SK-N-SH treated with all-trans-retinoic acid at 6 μM for 48 hours (cell line): ENCODE measurements at regions not wholly inside any gene's neighbourhood (a gene's known extent, or its start where the extent isn't known, plus 50 kb on each side); places are given as distances from the start of the nearest gene placed in this dataset.

Experiments used
- ATAC-seq: fragments of 200-7000 bp; cut with Tn5 transposase; 3 replicates; pipeline ENCODE4 v1.9.1; 2020; ENCODE audit warnings: mild to moderate bottlenecking, moderate library complexity
- ARNTL ChIP-seq: fragments of 450-650 bp; formaldehyde crosslinking; IDR thresholded peaks from 2 replicates; pipeline ENCODE4 v1.5.0; 2020; ENCODE audit warnings: low read depth, mild to moderate bottlenecking, moderate library complexity, borderline replicate concordance
- CREB5 ChIP-seq: fragments of 250-450 bp; sonication (Bioruptor Pico); IDR thresholded peaks from 2 replicates; pipeline ENCODE4 v1.5.1; 2020; ENCODE audit warnings: low read depth, mild to moderate bottlenecking, moderate library complexity
- CSDC2 ChIP-seq: fragments of 250-450 bp; sonication (Bioruptor Pico); IDR thresholded peaks from 2 replicates; pipeline ENCODE4 v1.5.0; 2020; ENCODE audit warnings: mild to moderate bottlenecking, moderate library complexity
- CSRNP3 ChIP-seq: fragments of 250-450 bp; sonication (Bioruptor Pico); IDR thresholded peaks from 2 replicates; pipeline ENCODE4 v1.5.1; 2021; ENCODE audit warnings: mild to moderate bottlenecking, moderate library complexity
- ESRRG ChIP-seq: fragments of 250-450 bp; sonication (Bioruptor Pico); IDR thresholded peaks from 2 replicates; pipeline ENCODE4 v1.6.1; 2021; ENCODE audit warnings: mild to moderate bottlenecking
- GLIS3 ChIP-seq: fragments of 250-450 bp; sonication (Bioruptor Pico); IDR thresholded peaks from 2 replicates; pipeline ENCODE4 v1.5.0; 2020; ENCODE audit warnings: mild to moderate bottlenecking, moderate library complexity
- ISL1 ChIP-seq: fragments of 250-450 bp; sonication (Bioruptor Pico); IDR thresholded peaks from 2 replicates; pipeline ENCODE4 v2.1.2; 2022; ENCODE audit warnings: mild to moderate bottlenecking, moderate library complexity
- OSR1 ChIP-seq: fragments of 250-450 bp; sonication (Bioruptor Pico); IDR thresholded peaks from 2 replicates; pipeline ENCODE4 v1.8.0; 2022; ENCODE audit warnings: moderate library complexity, mild to moderate bottlenecking, inconsistent platforms
- PATZ1 ChIP-seq: fragments of 250-450 bp; sonication (Bioruptor Pico); IDR thresholded peaks from 2 replicates; pipeline ENCODE4 v1.8.0; 2020; ENCODE audit warnings: mild to moderate bottlenecking, moderate library complexity, borderline replicate concordance
- POU6F1 ChIP-seq: fragments of 250-450 bp; sonication (Bioruptor Pico); IDR thresholded peaks from 2 replicates; pipeline ENCODE4 v1.8.0; 2021; ENCODE audit warnings: low read depth, mild to moderate bottlenecking, moderate library complexity, borderline replicate concordance
- PPARA ChIP-seq: fragments of 250-450 bp; sonication (Bioruptor Pico); IDR thresholded peaks from 2 replicates; pipeline ENCODE4 v1.5.0; 2020; ENCODE audit warnings: mild to moderate bottlenecking, borderline replicate concordance
- RARB ChIP-seq: fragments of 250-450 bp; sonication (Bioruptor Pico); IDR thresholded peaks from 2 replicates; pipeline ENCODE4 v1.8.0; 2021; ENCODE audit warnings: mild to moderate bottlenecking, moderate library complexity
- SNAI2 ChIP-seq: fragments of 250-450 bp; sonication (Bioruptor Pico); IDR thresholded peaks from 2 replicates; pipeline ENCODE4 v1.5.0; 2020; ENCODE audit warnings: mild to moderate bottlenecking, moderate library complexity
- TCF4 ChIP-seq: fragments of 250-450 bp; sonication (Bioruptor Pico); IDR thresholded peaks from 2 replicates; pipeline ENCODE4 v1.8.0; 2021; ENCODE audit warnings: mild to moderate bottlenecking, moderate library complexity, borderline replicate concordance
- TOX ChIP-seq: fragments of 250-450 bp; sonication (Bioruptor Pico); IDR thresholded peaks from 2 replicates; pipeline ENCODE4 v1.8.0; 2021; ENCODE audit warnings: mild to moderate bottlenecking, moderate library complexity, borderline replicate concordance
- TSHZ2 ChIP-seq: fragments of 250-450 bp; sonication (Bioruptor Pico); IDR thresholded peaks from 2 replicates; pipeline ENCODE4 v1.5.0; 2020; ENCODE audit warnings: mild to moderate bottlenecking, moderate library complexity
- ZC3H10 ChIP-seq: fragments of 250-450 bp; sonication (Bioruptor Pico); IDR thresholded peaks from 2 replicates; pipeline ENCODE4 v1.5.1; 2021; ENCODE audit warnings: mild to moderate bottlenecking, moderate library complexity
- ZFP3 ChIP-seq: fragments of 250-450 bp; sonication (Bioruptor Pico); IDR thresholded peaks from 2 replicates; pipeline ENCODE4 v1.5.0; 2020; ENCODE audit warnings: mild to moderate bottlenecking, moderate library complexity
- ZFP30 ChIP-seq: fragments of 450-650 bp; formaldehyde crosslinking; IDR thresholded peaks from 2 replicates; pipeline ENCODE4 v1.5.0; 2022; ENCODE audit warnings: mild to moderate bottlenecking, moderate library complexity
- ZNF565 ChIP-seq: fragments of 450-650 bp; formaldehyde crosslinking; conservative IDR thresholded peaks from 2 replicates; pipeline ENCODE4 v1.5.0; 2020; ENCODE audit warnings: low read depth, mild to moderate bottlenecking, moderate library complexity
- ZNF70 ChIP-seq: fragments of 450-650 bp; formaldehyde crosslinking; IDR thresholded peaks from 2 replicates; pipeline ENCODE4 v1.5.0; 2020; ENCODE audit warnings: mild to moderate bottlenecking, moderate library complexity

- no peak for ATAC-seq
- no peak for TF ChIP-seq TSHZ2 (CRISPR knock-in tag)
- no peak for TF ChIP-seq PPARA
- no peak for TF ChIP-seq ARNTL (CRISPR knock-in tag)
- TF ChIP-seq CSDC2: no peak
- no peak for TF ChIP-seq ZNF565 (CRISPR knock-in tag)
- no peak for TF ChIP-seq RARB (CRISPR knock-in tag)
- TF ChIP-seq PATZ1 (CRISPR knock-in tag): no peak
- no peak for TF ChIP-seq ZFP3 (CRISPR knock-in tag)
- no peak for TF ChIP-seq ZFP30 (CRISPR knock-in tag)
- no peak for TF ChIP-seq TOX (CRISPR knock-in tag)
- TF ChIP-seq CSRNP3 (CRISPR knock-in tag): no peak
- no peak for TF ChIP-seq SNAI2 (CRISPR knock-in tag)
- TF ChIP-seq ZC3H10: no peak
- TF ChIP-seq ESRRG (CRISPR knock-in tag): no peak
- TF ChIP-seq CREB5 (CRISPR knock-in tag): no peak
- no peak for TF ChIP-seq GLIS3
- TF ChIP-seq TCF4 (CRISPR knock-in tag): no peak
Observed at GRCh38 chr6:106748547-106749207, 119.3 kb downstream of the QRSL1 start.

- ATAC-seq: no peak
- TF ChIP-seq ARNTL (CRISPR knock-in tag): no peak
- TF ChIP-seq OSR1 (CRISPR knock-in tag): no peak
- no peak for TF ChIP-seq TCF4 (CRISPR knock-in tag)
- no peak for TF ChIP-seq CREB5 (CRISPR knock-in tag)
- no peak for TF ChIP-seq ZNF70 (CRISPR knock-in tag)
- TF ChIP-seq ISL1 (CRISPR knock-in tag): no peak
- no peak for TF ChIP-seq ZNF565 (CRISPR knock-in tag)
- TF ChIP-seq SNAI2 (CRISPR knock-in tag): no peak
- TF ChIP-seq ESRRG (CRISPR knock-in tag): no peak
- no peak for TF ChIP-seq PPARA
- no peak for TF ChIP-seq POU6F1 (CRISPR knock-in tag)
- TF ChIP-seq GLIS3: no peak
- TF ChIP-seq CSDC2: no peak
- no peak for TF ChIP-seq ZFP30 (CRISPR knock-in tag)
Observed at GRCh38 chr6:106747139-106747538, 117.8 kb downstream of the QRSL1 start.
